IPS-18a (cell line): ENCODE measurements at regions not wholly inside any gene's neighbourhood (a gene's known extent, or its start where the extent isn't known, plus 50 kb on each side); places are given as distances from the start of the nearest gene placed in this dataset.
"Not testable (repeated sequence)": the region's sequence is repeated elsewhere in the genome, so short reads cannot be mapped to it uniquely, and the experiment has no call there.

ENCODE experiments used
- H3K27ac ChIP-seq: one replicate; pipeline ENCODE4 v1.5.1; 2013; ENCODE audit warnings: low read length
- H3K27me3 ChIP-seq: one replicate; pipeline ENCODE4 v1.6.1; 2013; ENCODE audit warnings: mild to moderate bottlenecking, low read length; ENCODE audit not compliant: control insufficient read depth, insufficient read depth
- H3K36me3 ChIP-seq: one replicate; pipeline ENCODE4 v1.6.1; 2013; ENCODE audit warnings: low read depth, low read length; ENCODE audit not compliant: control insufficient read depth
- H3K4me1 ChIP-seq: one replicate; pipeline ENCODE4 v1.6.1; 2013; ENCODE audit warnings: low read depth, low read length; ENCODE audit not compliant: control insufficient read depth
- H3K4me3 ChIP-seq: one replicate; pipeline ENCODE4 v1.5.1; 2013; ENCODE audit warnings: low read length
- H3K9ac ChIP-seq: one replicate; pipeline ENCODE4 v1.6.1; 2013; ENCODE audit warnings: mild to moderate bottlenecking, low read length, moderate library complexity
- H3K9me3 ChIP-seq: one replicate; pipeline ENCODE4 v1.6.1; 2013; ENCODE audit warnings: low read depth, low read length; ENCODE audit not compliant: control insufficient read depth

- H3K27me3 ChIP-seq: no peaks in the 10 kb centered on the region
- H3K36me3 ChIP-seq: no peaks in the 10 kb centered on the region
- no peak overlapping the region for H3K9ac ChIP-seq
- no peak overlapping the region for H3K4me3 ChIP-seq
- H3K27ac ChIP-seq: no peak overlapping the region
- no peaks in the 10 kb centered on the region for H3K4me1 ChIP-seq
- no peaks in the 10 kb centered on the region for H3K9me3 ChIP-seq
Observed at GRCh38 chr2:138403431-138403927, 98.1 kb upstream of the SPOPL start.

GRCh38 chr2:138414014-138414413 lies 87.6 kb upstream of the SPOPL start:
- no peaks in the 10 kb centered on the region for H3K36me3 ChIP-seq
- no peaks in the 10 kb centered on the region for H3K9me3 ChIP-seq
- no peak overlapping the region for H3K9ac ChIP-seq
- no peak overlapping the region for H3K4me3 ChIP-seq
- no peaks in the 10 kb centered on the region for H3K4me1 ChIP-seq
- H3K27me3 ChIP-seq: no peaks in the 10 kb centered on the region
- no peak overlapping the region for H3K27ac ChIP-seq

- no peaks in the 10 kb centered on the region for H3K9me3 ChIP-seq
- no peaks in the 10 kb centered on the region for H3K36me3 ChIP-seq
- no peaks in the 10 kb centered on the region for H3K27me3 ChIP-seq
- no peak overlapping the region for H3K9ac ChIP-seq
- H3K4me1 ChIP-seq: no peaks in the 10 kb centered on the region
- no peak overlapping the region for H3K4me3 ChIP-seq
- H3K27ac ChIP-seq: no peak overlapping the region
Observed at GRCh38 chr2:138415985-138416384, 85.6 kb upstream of the SPOPL start.

- H3K9ac ChIP-seq: no peak overlapping the region
- H3K27ac ChIP-seq: no peak overlapping the region
- H3K4me1 ChIP-seq: no peaks in the 10 kb centered on the region
- H3K27me3 ChIP-seq: no peaks in the 10 kb centered on the region
- no peaks in the 10 kb centered on the region for H3K9me3 ChIP-seq
- H3K4me3 ChIP-seq: no peak overlapping the region
- no peaks in the 10 kb centered on the region for H3K36me3 ChIP-seq
Observed at GRCh38 chr2:138418453-138418852, 83.1 kb upstream of the SPOPL start.

GRCh38 chr2:138421315-138421970 lies 80.1 kb upstream of the SPOPL start:
- no peak overlapping the region for H3K27ac ChIP-seq
- H3K9ac ChIP-seq: no peak overlapping the region
- H3K4me3 ChIP-seq: no peak overlapping the region
- no peaks in the 10 kb centered on the region for H3K36me3 ChIP-seq
- H3K9me3 ChIP-seq: no peaks in the 10 kb centered on the region
- no peaks in the 10 kb centered on the region for H3K27me3 ChIP-seq
- no peaks in the 10 kb centered on the region for H3K4me1 ChIP-seq

- no peaks in the 10 kb centered on the region for H3K9me3 ChIP-seq
- no peak overlapping the region for H3K27ac ChIP-seq
- H3K9ac ChIP-seq: no peak overlapping the region
- H3K27me3 ChIP-seq: no peaks in the 10 kb centered on the region
- H3K36me3 ChIP-seq: no peaks in the 10 kb centered on the region
- no peaks in the 10 kb centered on the region for H3K4me1 ChIP-seq
- H3K4me3 ChIP-seq: no peak overlapping the region
Observed at GRCh38 chr2:138421971-138422335, 79.6 kb upstream of the SPOPL start.

- Histone ChIP-seq H3K4me3 (no peak overlapping the region), H3K27ac (no peak overlapping the region), H3K27me3 (no peaks in the 10 kb centered on the region), H3K4me1 (no peaks in the 10 kb centered on the region), H3K9ac (no peak overlapping the region), H3K9me3 (peaks cover 4% of the 10 kb centered on the region), H3K36me3 (no peaks in the 10 kb centered on the region)
Observed at GRCh38 chr2:138423198-138423597, 78.4 kb upstream of the SPOPL start.

- Histone ChIP-seq H3K27me3 (no peaks in the 10 kb centered on the region), H3K4me1 (no peaks in the 10 kb centered on the region), H3K9ac (no peak overlapping the region), H3K27ac (no peak overlapping the region), H3K36me3 (no peaks in the 10 kb centered on the region), H3K4me3 (no peak overlapping the region), H3K9me3 (peaks cover 4% of the 10 kb centered on the region)
Observed at GRCh38 chr2:138423745-138424144, 77.8 kb upstream of the SPOPL start.

- no peaks in the 10 kb centered on the region for H3K4me1 ChIP-seq
Observed at GRCh38 chr2:138424436-138425140, 77.0 kb upstream of the SPOPL start.

GRCh38 chr2:138426116-138426515 lies 75.5 kb upstream of the SPOPL start:
- not testable (repeated sequence) for H3K4me3 ChIP-seq, H3K9ac ChIP-seq, H3K27ac ChIP-seq, H3K4me1 ChIP-seq, H3K36me3 ChIP-seq, H3K9me3 ChIP-seq, H3K27me3 ChIP-seq

More at GRCh38 chr2:138424436-138425140, 77.0 kb upstream of the SPOPL start:
- Histone ChIP-seq H3K36me3 (no peaks in the 10 kb centered on the region), H3K27me3 (no peaks in the 10 kb centered on the region), H3K27ac (no peak overlapping the region), H3K4me3 (no peak overlapping the region), H3K9ac (no peak overlapping the region), H3K9me3 (peaks cover 4% of the 10 kb centered on the region)

- no peak overlapping the region for H3K9ac ChIP-seq
- H3K27me3 ChIP-seq: no peaks in the 10 kb centered on the region
- H3K4me1 ChIP-seq: no peaks in the 10 kb centered on the region
- H3K4me3 ChIP-seq: no peak overlapping the region
- peaks cover 4% of the 10 kb centered on the region for H3K9me3 ChIP-seq
- H3K36me3 ChIP-seq: no peaks in the 10 kb centered on the region
- H3K27ac ChIP-seq: no peak overlapping the region
Observed at GRCh38 chr2:138428710-138429440, 72.7 kb upstream of the SPOPL start.
